ENCODE measurements at regions not wholly inside any gene's neighbourhood (a gene's known extent, or its start where the extent isn't known, plus 50 kb on each side); places are given as distances from the start of the nearest gene placed in this dataset.

DNA sequence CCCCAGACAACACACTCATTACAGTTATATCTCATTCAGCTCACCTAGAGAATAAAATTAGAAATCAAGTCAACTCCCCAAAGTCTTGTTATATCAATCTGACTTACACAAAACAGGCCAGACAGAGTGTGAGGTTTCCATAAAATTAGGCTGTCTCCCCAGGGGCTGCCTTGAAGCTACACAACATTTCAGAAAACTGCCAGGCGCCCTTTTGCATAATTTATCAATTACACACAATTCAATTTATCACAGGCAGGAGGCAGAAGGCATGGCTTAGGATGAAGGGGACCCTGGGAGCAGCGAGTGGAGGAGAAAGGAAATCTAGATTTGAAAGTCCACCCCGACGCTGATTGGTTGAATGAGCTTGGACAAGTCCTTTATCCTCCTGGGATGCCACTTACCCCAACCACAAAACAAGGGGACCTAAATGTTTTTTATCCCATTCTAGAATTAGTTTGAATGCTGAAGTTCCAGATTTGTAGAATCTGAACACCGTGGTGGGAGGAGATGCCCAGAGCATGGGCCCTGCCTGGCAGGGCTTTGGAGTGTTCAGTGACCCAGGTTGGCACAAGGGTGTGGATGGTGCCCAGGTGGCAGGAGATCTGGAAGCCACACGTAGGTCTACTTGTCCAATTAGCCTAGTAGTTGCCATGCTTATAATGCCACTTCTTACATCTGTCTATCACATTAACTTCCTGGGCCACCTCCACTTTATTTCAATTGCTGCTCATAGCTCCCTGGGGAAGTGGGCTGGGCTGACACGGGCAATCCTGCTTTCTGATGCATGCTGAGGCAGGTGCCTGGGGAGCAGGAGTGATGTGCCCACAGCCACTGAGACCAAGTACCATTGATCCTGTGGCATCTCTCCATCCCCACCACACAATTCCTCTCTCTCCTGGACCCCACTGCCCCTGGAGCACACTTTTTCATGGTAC is 119.8 kb upstream of the TLE3 start:
- intact Hi-C loops (cut with DNase I; ENCODE audit: low total_unique reads), result no loop called here
- H3K4me3 ChIP-seq, result no peak overlapping the region
- H3K9me3 ChIP-seq, result no peaks in the 10 kb centered on the region
- DNase-seq, result no peak
- H3K36me3 ChIP-seq, result no peaks in the 10 kb centered on the region
- H3K27me3 ChIP-seq, result no peaks in the 10 kb centered on the region
- WGBS, 5 donors, result 89 to 95% (median 92%) methylated on average over 7 of the region's 7 CpGs
- H3K4me1 ChIP-seq, result peaks cover 0 to 3% (median 0%) of the 10 kb centered on the region in 4 donors
- no peak for TF ChIP-seq POLR2AphosphoS5 (IDR thresholded peaks at IDR 0.05)
- no peak for TF ChIP-seq EP300 (IDR thresholded peaks at IDR 0.05)
- TF ChIP-seq, protein P1, sequence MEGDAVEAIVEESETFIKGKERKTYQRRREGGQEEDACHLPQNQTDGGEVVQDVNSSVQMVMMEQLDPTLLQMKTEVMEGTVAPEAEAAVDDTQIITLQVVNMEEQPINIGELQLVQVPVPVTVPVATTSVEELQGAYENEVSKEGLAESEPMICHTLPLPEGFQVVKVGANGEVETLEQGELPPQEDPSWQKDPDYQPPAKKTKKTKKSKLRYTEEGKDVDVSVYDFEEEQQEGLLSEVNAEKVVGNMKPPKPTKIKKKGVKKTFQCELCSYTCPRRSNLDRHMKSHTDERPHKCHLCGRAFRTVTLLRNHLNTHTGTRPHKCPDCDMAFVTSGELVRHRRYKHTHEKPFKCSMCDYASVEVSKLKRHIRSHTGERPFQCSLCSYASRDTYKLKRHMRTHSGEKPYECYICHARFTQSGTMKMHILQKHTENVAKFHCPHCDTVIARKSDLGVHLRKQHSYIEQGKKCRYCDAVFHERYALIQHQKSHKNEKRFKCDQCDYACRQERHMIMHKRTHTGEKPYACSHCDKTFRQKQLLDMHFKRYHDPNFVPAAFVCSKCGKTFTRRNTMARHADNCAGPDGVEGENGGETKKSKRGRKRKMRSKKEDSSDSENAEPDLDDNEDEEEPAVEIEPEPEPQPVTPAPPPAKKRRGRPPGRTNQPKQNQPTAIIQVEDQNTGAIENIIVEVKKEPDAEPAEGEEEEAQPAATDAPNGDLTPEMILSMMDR (IDR thresholded peaks at IDR 0.05), result no peak
- no peak for TF ChIP-seq POLR2A (IDR thresholded peaks at IDR 0.05)
- H3K27ac ChIP-seq, result no peak overlapping the region

DNA sequence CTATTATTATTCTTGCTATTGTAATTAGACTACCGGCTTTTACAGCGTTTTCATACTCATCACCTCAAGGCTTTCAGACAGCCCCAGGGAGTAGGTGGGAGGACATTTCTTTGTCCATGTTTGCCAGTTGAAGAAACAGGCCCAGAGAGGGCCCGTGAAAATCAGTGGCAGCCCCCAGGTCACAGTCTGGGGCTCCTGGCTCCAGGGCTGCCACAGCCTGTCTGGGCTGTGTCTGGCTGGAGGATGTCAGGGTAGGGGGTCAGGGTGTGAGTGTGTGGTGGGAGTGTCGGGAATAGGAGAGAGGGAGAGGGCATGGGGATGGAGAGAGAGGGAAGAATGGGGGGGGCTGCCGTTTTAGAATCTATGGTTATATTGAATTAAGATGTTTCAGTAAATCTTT is 118.2 kb upstream of the TLE3 start:
- 78 to 95% (median 85%) methylated on average over 5 of the region's 5 CpGs for WGBS, 5 donors
- DNase-seq, result no peak
- Histone ChIP-seq H3K36me3 (no peaks in the 10 kb centered on the region), H3K4me1 (peaks cover 0 to 6% (median 0%) of the 10 kb centered on the region in 4 donors), H3K9me3 (no peaks in the 10 kb centered on the region), H3K27ac (no peak overlapping the region), H3K27me3 (no peaks in the 10 kb centered on the region), H3K4me3 (no peak overlapping the region)
- intact Hi-C loops (cut with DNase I; ENCODE audit: low total_unique reads), result no loop called here
- no peak for TF ChIP-seq POLR2A (IDR thresholded peaks at IDR 0.05)
- TF ChIP-seq EP300 (IDR thresholded peaks at IDR 0.05), result no peak
- no peak for TF ChIP-seq POLR2AphosphoS5 (IDR thresholded peaks at IDR 0.05)
- TF ChIP-seq, protein P1 (IDR thresholded peaks at IDR 0.05), result no peak

DNA sequence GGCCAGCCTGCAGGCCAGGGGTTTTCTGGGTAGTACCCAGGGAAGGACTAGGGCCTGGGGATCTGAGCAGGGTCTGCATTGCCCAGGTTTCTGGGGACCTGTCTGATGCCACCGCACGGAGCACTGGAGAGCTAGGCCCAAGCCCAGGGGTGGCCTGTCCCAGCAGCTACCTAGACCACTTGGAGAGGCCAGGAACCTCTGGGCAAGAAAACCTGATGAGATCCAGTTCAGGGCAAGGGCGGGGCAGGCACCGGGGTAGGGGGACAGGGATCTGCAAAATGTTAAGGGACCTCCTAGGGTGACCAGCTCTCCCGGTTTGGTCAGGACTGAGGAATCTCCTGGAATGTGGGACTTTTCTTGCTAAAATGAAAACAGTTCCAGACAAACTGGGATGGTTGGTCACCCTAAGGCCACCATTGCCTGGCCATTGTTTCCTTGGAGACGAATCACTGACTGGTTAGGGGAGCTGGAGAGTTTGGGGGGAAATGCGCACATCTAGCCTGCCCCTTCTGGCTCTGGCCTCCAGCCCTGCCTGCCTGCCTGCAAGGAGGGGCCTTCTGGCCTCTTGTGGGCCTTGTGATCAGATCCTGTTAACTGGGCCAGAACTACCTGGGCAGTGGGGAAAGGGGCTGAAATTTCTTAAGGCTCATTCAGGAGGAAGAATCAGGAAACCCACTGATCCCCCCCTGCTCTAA is 117.4 kb upstream of the TLE3 start:
- intact Hi-C loops (cut with DNase I; ENCODE audit: low total_unique reads), result no loop called here
- TF ChIP-seq POLR2A (IDR thresholded peaks at IDR 0.05) (no peak), EP300 (IDR thresholded peaks at IDR 0.05) (no peak), POLR2AphosphoS5 (IDR thresholded peaks at IDR 0.05) (no peak)
- TF ChIP-seq, protein P1 (IDR thresholded peaks at IDR 0.05), result no peak
- Histone ChIP-seq H3K36me3 (no peaks in the 10 kb centered on the region), H3K9me3 (no peaks in the 10 kb centered on the region), H3K27me3 (no peaks in the 10 kb centered on the region), H3K27ac (no peak overlapping the region), H3K4me1 (peaks cover 0 to 6% (median 0%) of the 10 kb centered on the region in 4 donors), H3K4me3 (no peak overlapping the region)
- no peak for DNase-seq
- 95 to 97% (median 96%) methylated on average over 5 to 7 of the region's 7 CpGs for WGBS, 5 donors

DNA sequence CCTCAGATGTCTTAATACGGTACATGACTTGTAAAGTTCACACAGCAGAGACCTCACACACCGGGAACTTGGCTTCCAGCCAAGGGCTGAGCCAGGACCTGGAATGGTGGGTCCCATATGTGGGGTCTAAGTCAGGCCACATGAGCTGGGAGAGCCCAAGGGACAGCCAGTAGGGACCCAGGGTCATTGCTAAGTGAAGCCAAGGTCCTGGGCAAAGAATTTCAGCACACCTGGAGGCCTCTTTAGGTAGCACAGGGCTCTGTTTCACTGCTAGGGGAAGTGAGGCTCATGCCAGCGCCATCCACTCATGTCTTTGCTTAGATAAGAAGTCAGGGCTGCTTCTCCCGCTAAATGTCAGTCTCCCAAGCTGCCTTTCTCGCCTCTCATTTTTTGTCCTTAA is 116.6 kb upstream of the TLE3 start:
- intact Hi-C loops (cut with DNase I; ENCODE audit: low total_unique reads), result no loop called here
- Histone ChIP-seq H3K27me3 (no peaks in the 10 kb centered on the region), H3K36me3 (no peaks in the 10 kb centered on the region), H3K9me3 (no peaks in the 10 kb centered on the region), H3K27ac (no peak overlapping the region), H3K4me1 (peaks cover 0 to 6% (median 0%) of the 10 kb centered on the region in 4 donors), H3K4me3 (no peak overlapping the region)
- TF ChIP-seq POLR2AphosphoS5 (IDR thresholded peaks at IDR 0.05), result no peak
- TF ChIP-seq, protein P1 (IDR thresholded peaks at IDR 0.05), result no peak
- DNase-seq, result no peak
- 73 to 82% (median 78%) methylated on average over 4 to 5 of the region's 5 CpGs for WGBS, 5 donors

Measured in stomach (tissue), 8 donors.